WTC11 (cell line): ENCODE measurements at regions not wholly inside any gene's neighbourhood (a gene's known extent, or its start where the extent isn't known, plus 50 kb on each side); places are given as distances from the start of the nearest gene placed in this dataset.

Experiments used
- OVOL2 ChIP-seq: fragments of 250-450 bp; sonication (Bioruptor Pico); IDR thresholded peaks from 2 replicates; pipeline ENCODE4 v1.9.0; 2021; ENCODE audit warnings: mild to moderate bottlenecking, borderline replicate concordance
- SMAD3 ChIP-seq: sonication (generic); formaldehyde crosslinking; IDR thresholded peaks from 2 replicates; pipeline ENCODE4 v1.8.0; 2022; ENCODE audit warnings: missing genetic modification reagents, mild to moderate bottlenecking, borderline replicate concordance
- TF ChIP-seq, protein P1 (sequence below): fragments of 200-600 bp; IDR thresholded peaks from 2 replicates; pipeline ENCODE4 v1.8.0; 2022; ENCODE audit warnings: antibody characterized with exemption

DNA sequence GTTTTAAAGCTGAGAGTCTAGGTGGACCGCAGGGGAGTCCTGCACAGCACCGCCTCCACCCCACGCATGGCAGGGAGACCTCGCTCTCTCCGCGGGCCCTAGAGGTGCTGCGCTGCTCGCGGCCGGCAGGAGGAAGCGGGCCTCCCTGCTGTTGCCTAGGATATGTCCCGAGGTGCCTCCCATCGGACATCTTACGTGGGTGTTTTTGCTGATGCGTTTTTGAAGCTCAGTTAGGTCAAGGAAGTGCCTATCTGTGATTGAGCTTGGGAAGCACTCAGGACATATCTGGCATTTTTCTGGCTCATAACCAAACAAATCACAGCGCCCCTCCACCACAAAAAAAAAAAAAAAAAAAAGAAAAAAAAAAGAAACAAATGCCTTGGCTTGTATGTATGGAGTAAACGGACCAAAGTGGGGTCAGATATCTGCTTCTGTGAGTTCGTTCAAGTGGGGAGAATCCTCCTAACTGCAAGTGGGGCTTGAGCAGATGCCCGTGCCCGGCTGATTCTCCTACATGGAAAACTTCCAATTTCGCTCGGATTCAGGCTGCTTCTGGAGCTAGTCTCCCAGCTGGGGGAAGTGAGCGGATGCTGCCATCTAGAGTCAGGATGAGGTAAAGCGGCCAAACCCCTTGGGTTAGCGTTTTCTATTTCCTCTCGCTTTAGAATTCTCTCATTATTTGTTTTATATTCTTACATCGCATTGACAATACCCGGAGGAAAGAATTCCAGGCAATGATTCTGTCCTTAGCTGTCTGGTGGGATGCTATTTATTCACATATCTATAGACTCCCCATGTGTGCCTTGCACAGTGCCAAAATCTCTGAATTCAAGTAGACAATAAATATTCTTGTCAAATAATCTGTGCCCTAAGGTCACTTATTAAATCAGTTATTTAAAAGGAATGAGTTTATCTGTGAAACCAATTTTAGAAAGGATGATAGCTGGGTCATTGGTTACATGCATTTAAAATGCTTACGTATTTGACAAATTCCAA lies 95.3 kb downstream of the CD8B2 start:
- TF ChIP-seq, protein P1, sequence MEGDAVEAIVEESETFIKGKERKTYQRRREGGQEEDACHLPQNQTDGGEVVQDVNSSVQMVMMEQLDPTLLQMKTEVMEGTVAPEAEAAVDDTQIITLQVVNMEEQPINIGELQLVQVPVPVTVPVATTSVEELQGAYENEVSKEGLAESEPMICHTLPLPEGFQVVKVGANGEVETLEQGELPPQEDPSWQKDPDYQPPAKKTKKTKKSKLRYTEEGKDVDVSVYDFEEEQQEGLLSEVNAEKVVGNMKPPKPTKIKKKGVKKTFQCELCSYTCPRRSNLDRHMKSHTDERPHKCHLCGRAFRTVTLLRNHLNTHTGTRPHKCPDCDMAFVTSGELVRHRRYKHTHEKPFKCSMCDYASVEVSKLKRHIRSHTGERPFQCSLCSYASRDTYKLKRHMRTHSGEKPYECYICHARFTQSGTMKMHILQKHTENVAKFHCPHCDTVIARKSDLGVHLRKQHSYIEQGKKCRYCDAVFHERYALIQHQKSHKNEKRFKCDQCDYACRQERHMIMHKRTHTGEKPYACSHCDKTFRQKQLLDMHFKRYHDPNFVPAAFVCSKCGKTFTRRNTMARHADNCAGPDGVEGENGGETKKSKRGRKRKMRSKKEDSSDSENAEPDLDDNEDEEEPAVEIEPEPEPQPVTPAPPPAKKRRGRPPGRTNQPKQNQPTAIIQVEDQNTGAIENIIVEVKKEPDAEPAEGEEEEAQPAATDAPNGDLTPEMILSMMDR: peak; percentile 61; the same call in 1 of the 2 replicates
- no peak for TF ChIP-seq SMAD3 (CRISPR knock-in tag)
- TF ChIP-seq OVOL2: no peak
